Frontal cortex (tissue), 3 donors: ENCODE measurements at regions not wholly inside any gene's neighbourhood (a gene's known extent, or its start where the extent isn't known, plus 50 kb on each side); places are given as distances from the start of the nearest gene placed in this dataset.
"Not testable (repeated sequence)": the region's sequence is repeated elsewhere in the genome, so short reads cannot be mapped to it uniquely, and the experiment has no call there.

ENCODE experiments used
- DNase-seq, 2 donors: peaks; one replicate each; pipeline ENCODE4 v3.0.0; 2012; ENCODE audit warnings: low spot score in 2 of 2
- FAIRE-seq: peaks from 2 replicates; lab custom pipeline; 2012; peaks lifted over from hg19 to GRCh38; lab: Jason Lieb, UNC
- donor health status: control.
- donor health status: control.
- donor health status: control.

DNA sequence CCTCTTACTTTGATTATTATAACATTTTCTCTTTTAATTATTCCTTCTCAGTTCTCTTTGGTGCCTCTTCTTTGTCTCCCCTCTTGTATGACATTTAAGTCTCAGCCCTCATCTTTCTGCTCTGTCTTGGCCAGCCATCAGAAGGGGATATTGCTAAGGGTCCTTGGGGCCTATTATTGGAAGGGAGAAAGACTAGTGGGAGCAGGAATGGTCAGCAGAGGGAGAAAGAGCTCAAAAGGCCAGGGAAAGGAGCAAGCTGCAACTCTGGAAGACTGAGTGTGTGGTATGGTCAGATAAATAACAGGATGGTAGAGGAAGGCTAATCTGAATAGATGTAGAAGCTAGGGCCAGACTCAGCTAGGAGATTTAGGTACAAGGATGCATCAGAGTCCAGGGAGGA is 336.9 kb downstream of the TDRD3 start:
- no peak for DNase-seq
- FAIRE-seq: no peak

DNA sequence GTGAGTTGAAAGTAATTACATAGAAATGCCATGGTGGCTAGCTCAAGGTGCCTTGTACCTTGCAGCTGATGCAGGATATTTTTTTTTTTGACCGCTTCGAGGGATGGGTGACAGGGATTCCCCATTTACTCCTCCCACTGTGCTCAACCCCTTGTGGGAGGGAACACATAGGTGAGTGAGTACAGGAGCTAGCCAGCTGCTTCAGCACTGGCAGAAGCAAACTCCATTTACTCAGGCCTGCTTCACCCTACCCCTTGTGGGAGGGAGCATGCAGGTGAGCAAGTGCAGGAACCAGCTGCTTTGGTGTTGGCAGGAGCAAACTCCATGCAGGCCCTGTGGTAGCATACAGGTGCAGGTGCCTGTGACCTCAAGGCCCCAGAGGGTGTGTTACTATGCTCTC is 330.1 kb downstream of the TDRD3 start:
- no peak for DNase-seq
- no peak for FAIRE-seq

- DNase-seq: no peak
Measured at GRCh38 chr13:60721063-60721462, 324.0 kb downstream of the TDRD3 start.

DNA sequence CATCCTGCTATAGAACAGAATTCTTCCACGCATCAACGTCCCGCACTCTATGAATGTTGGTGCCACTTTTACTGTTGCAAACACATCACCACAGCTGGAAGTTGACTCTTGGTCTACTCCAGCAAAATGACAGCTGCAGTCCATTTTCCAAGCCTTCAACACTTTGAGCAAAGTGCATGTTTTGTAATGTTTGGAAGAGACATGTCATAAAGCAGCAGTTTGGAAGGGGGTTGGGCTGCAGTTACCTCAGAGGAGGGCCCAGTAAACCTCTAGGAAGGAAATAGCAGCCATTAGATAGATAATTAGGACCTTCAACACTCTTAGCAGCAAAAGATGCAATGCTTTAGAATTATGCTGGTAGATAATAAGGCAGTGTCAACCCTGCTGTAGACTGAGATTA is 323.6 kb downstream of the TDRD3 start:
- no peak for DNase-seq
- FAIRE-seq: no peak

More at GRCh38 chr13:60721063-60721462, 324.0 kb downstream of the TDRD3 start:
- FAIRE-seq: no peak

- FAIRE-seq (no peak), DNase-seq (no peak)
Measured at GRCh38 chr13:60716313-60716712, 319.3 kb downstream of the TDRD3 start.

GRCh38 chr13:60707878-60708277 is 310.9 kb downstream of the TDRD3 start:
- DNase-seq (no peak), FAIRE-seq (no peak)

DNA sequence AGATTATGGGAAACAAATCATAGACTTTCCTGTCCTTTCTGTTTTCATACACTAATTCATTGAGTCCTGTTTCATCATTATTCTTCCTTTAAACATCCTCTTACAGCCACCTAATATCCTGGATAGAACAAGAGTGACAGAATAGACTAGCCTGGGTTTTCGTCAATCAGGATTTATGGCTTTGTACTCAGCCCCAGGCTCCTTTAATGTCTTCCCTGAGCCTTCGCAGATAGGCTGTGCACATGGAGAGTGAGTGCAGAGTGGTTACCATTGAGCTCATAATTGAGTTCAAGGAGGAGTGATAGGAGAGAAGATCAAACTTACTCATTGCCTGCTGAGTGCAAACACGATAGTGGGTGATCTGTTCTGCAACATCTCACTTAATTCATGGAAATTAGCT is 304.9 kb downstream of the TDRD3 start:
- FAIRE-seq (no peak), DNase-seq (no peak)

DNA sequence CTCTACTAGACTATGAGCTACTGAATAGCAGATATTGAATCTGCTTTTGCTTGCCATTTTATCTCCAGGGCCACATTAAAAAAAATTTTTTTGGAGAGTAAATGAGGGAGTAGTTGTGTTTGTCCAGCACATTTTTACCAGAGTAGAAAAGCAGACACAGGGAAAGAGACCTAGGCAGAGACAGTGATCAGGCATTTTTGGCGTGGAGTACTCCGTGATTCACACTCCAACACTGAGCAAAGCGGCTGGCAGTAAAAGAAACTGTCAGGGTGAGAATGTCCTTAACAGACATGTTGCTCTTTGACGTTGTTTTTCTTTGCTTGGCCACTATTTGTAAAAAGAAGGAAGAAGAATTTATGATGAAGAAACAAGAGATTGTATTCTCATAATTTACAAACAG is 304.0 kb downstream of the TDRD3 start:
- DNase-seq: no peak
- no peak for FAIRE-seq

GRCh38 chr13:60699636-60700035 is 302.6 kb downstream of the TDRD3 start:
- DNase-seq (no peak), FAIRE-seq (no peak)

DNA sequence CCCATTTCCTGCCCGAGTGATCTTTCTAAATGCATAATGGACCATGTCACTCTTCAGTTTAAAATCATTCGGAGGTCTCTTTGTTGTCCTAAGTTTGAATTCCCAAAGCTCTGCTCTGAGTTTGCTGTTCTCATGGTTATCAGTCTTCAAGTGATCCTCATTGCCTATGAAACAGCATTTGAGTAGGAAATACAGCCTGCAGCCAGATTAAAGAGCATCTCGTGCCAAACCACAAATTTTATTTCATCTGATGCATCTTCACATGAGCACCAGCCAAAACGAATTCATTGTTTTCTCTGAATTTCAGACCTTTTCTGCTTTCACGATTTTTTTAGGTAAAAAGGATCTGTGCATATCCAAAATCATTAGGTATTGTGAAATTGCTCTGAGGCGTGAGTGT is 299.6 kb downstream of the TDRD3 start:
- DNase-seq (no peak), FAIRE-seq (no peak)

- DNase-seq (no peak), FAIRE-seq (no peak)
Measured at GRCh38 chr13:60691268-60691667, 294.2 kb downstream of the TDRD3 start.

DNA sequence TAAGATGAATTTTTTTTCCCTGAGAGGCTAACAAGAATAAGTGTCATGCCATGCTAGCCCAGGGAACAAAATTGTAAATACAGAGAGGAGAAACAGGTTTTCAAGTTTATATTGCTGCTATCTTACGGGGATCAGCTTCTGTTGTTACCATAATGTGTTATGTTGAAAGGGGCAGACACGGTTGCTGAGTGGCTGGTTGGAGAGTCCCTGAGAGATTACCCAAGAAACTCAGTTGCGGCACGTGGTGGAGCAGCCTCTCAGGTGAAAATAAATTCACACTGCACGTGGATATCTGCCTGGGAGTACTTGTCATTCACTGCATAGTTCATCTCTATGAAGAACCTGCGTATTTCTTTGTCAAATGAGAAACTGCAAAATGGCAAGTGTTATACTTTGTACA is 293.6 kb downstream of the TDRD3 start:
- FAIRE-seq: no peak
- no peak for DNase-seq

- FAIRE-seq: no peak
- DNase-seq: no peak
Measured at GRCh38 chr13:60689571-60689970, 292.6 kb downstream of the TDRD3 start.

DNA sequence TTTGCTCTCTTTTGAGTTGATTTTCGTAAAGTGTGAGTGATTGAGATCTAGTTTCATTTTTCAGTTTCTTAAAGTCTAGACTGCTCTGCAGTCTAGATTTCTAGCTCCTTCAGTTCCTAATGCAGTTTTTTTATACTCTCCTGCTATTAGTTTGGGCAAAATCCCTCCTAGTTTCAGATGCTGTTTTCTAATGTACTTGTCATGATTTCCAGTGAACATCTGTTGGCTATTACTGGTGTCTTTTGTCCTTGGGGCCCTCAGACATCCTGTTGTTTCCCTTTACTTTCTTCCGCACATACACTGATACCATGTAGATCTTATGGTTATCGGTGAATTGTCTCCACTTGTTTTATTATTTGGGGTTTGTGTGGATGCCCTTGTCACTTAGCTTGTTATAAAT is 292.1 kb downstream of the TDRD3 start:
- FAIRE-seq (no peak), DNase-seq (no peak)

DNA sequence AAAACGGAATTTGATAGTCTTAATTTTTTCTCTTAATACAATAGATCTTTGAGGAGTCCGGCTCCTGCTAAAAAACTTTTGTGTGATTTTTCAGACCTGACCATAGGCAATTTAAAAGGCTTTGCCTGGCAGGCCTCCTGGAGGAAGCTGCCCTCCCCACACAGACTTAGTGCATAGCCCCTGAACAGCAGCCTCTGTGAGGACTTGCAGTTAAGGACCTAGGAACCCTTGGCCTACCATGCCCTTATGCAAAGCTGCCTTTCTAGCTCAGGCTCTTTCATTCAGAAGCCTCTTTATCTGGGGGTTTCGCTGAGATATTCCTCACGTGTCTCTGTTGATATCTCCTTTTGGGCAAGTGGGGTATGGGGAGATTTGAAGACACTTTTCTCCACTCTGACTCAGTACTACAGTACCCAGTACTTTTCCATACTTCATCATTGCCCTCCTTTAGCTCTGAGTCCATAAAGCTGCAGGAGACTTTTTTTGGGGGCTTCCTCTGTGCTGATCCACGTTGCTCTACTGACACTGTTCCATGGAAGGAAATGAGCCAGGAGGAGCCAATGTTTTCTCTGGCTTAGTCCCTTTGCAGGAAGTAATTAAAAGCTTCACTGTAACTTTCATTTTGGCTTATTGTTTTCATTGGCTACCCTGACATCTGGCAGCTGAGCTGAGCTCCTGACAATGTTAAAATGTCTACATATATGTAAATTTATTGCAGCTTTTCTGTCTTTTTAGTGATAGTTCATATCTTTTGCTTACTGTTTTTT is 283.1 kb downstream of the TDRD3 start:
- no peak for FAIRE-seq
- no peak for DNase-seq

DNA sequence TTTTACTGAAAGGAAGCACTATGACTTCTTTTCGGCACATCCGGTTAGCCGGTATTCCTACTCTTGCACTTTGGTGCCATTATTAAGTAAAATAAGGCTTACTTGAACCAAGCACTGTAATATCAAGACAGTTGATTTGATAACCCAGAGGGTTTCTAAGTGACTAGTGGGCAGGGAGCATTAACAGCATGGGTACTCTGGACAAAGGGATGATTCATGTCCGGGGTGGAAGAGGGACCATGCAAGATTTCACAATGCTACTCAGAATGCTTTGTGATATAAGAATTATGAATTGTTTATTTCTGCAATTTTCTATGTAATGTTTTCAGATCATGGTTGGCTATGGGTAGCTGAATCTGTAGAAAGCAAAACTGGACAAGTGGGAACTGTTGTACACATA is 282.1 kb downstream of the TDRD3 start:
- no peak for FAIRE-seq
- no peak for DNase-seq

DNA sequence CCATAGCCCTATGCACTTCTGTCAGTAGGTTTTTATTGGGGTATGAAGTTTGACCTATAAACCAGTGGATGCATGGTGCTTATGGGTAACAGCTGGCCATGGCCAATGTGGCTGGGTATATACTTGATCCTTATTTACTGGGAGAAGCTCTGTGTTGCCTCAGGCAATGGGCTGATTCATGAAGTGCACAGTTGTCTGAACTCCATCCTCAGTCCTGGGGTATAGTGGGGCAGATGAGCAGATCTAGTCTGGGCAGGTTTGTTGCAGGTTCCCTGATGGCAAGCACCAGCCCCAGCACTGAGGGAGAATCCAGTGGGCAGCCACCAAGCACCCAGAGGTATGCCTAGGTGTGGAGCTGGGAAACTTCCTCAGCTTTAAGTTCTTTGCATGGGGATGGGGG is 274.4 kb downstream of the TDRD3 start:
- no peak for DNase-seq
- FAIRE-seq: no peak

DNA sequence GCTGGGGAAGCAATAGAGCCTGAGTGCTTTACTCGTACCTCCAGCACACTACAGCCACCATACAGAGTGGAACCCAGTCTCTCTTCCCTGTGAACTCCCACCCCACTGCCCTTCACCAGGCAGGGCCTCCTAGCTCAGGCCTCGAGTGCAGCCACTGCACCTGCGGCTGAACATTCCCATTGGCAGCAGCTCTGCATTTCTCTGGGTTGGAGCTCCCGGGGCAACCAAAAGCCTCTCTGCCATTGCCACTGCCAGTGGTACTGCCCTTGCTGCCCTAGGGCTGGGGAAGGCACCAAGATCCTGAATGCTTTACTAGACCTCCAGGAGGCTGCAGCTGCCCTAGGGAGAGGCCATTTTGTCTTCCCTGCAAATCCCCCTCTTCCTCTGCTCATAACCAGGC is 266.8 kb downstream of the TDRD3 start:
- FAIRE-seq: no peak

DNA sequence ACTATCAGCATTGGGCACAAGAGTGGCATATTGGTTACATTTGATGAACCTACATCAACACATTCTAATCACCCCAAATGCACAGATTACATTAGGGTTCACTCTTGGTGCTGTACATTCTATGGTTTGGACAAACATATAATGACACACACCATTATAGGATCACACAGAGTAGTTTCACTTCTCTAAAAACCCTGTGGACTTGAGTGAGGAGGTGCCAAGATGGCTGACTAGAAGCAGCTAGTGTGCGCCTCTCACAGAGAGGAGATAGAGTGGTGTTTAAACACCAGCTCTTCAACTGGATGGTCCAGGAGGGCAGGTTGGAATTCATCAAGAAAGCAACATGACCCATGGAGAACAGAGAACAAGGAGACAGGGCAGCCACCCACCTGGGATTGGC is 265.6 kb downstream of the TDRD3 start:
- DNase-seq (no peak), FAIRE-seq (no peak)

More for the DNA sequence above, 266.8 kb downstream of the TDRD3 start:
- DNase-seq: no peak

DNA sequence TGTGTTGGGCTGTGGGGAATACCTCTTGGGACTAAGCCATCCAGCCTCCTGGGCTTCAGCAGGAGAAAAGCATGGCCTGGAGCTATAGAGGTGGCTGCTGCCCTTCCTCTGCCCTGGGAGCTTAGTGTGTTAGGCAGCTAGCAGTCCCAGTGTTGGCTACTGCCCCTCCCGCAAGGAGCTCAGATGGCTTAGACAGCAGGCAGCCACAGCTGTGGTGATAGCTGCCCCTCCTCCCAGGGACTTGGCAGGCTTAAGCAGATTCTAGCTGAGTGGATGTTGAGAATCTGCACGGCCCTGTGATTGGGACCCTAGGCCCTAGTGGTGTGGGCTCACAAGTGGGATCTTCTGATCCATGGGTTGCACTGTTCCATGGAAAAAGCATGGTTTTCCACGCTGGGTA is 264.5 kb downstream of the TDRD3 start:
- DNase-seq: no peak
- FAIRE-seq: no peak

- FAIRE-seq, DNase-seq: not testable (repeated sequence)
Measured at GRCh38 chr13:60657586-60657985, 260.6 kb downstream of the TDRD3 start.

GRCh38 chr13:60655256-60655655 is 258.2 kb downstream of the TDRD3 start:
- FAIRE-seq: no peak
- DNase-seq: no peak
